ENCODE measurements at regions not wholly inside any gene's neighbourhood (a gene's known extent, or its start where the extent isn't known, plus 50 kb on each side); places are given as distances from the start of the nearest gene placed in this dataset.

DNA sequence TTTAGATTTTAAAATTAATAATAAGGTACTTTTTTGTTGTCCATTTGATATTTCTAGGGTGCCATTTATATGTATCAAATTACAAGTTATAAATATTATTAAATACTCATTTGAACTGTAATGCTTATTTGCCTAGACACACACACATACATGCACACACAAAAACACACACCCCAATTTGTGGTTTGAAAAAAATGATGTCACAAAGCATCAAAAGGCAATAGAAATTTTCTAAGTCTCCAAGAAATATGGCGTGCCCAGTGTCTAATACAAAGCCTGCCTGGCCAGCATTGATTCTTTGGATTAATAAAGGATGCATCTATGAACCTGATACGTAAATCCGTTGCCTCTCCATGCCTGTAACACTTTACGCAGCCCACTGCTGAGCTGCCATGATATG, 252.8 kb upstream of the BLID start:
- Histone ChIP-seq H3K4me1 (ENCODE audit: low read length) (no peaks in the 10 kb centered on the region), H3K9me2 (replicated peaks; ENCODE audit: insufficient read depth, low read length) (no peaks in the 10 kb centered on the region), H3K9ac (ENCODE audit: low read length) (no peak overlapping the region)

DNA sequence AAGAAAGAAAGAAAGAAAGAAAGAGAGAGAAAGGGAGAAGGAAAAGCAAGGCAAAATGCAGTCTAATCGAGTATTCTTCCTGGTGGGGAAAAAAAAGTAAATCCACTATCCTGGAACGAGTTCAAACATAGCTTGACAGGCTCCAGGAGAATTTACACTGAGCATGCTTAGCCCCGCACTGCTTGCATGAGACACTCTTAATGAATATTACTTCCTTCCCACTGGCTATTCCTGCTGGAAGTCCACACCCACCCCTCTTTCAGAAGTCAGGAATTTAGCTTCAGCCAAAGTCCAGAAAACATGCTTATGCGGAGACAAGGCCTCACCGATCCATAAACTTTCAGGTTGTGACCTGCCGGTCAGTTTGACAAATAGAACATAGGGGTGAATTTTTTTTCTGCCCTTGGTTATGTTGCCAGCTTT, 251.8 kb upstream of the BLID start:
- Histone ChIP-seq H3K9me3 (ENCODE audit: low read length) (no peaks in the 10 kb centered on the region), H3K36me3 (ENCODE audit: insufficient read depth, low read length) (no peaks in the 10 kb centered on the region), H3K4me2 (ENCODE audit: low read depth, low read length, poor library complexity, severe bottlenecking) (no peak overlapping the region), H3K27me3 (ENCODE audit: low read length) (no peaks in the 10 kb centered on the region), H3K9me2 (replicated peaks; ENCODE audit: insufficient read depth, low read length) (no peaks in the 10 kb centered on the region), H4K20me1 (ENCODE audit: insufficient read depth, low read depth, low read length) (no peaks in the 10 kb centered on the region), H3K9ac (ENCODE audit: low read length) (no peak overlapping the region), H3K4me3 (ENCODE audit: low read length) (no peak overlapping the region), H2AFZ (ENCODE audit: low read length) (no peak overlapping the region), H3K79me2 (ENCODE audit: low read length) (no peaks in the 10 kb centered on the region), H3K27ac (ENCODE audit: low read length) (no peak overlapping the region), H3K4me1 (ENCODE audit: low read length) (no peaks in the 10 kb centered on the region)
- DNase-seq, result no peak

More for the DNA sequence above, 252.8 kb upstream of the BLID start:
- Histone ChIP-seq H4K20me1 (ENCODE audit: insufficient read depth, low read depth, low read length) (no peaks in the 10 kb centered on the region), H3K79me2 (ENCODE audit: low read length) (no peaks in the 10 kb centered on the region), H3K27me3 (ENCODE audit: low read length) (no peaks in the 10 kb centered on the region), H3K27ac (ENCODE audit: low read length) (no peak overlapping the region), H2AFZ (ENCODE audit: low read length) (no peak overlapping the region), H3K4me2 (ENCODE audit: low read depth, low read length, poor library complexity, severe bottlenecking) (no peak overlapping the region), H3K36me3 (ENCODE audit: insufficient read depth, low read length) (no peaks in the 10 kb centered on the region), H3K4me3 (ENCODE audit: low read length) (no peak overlapping the region), H3K9me3 (ENCODE audit: low read length) (no peaks in the 10 kb centered on the region)
- no peak for DNase-seq

DNA sequence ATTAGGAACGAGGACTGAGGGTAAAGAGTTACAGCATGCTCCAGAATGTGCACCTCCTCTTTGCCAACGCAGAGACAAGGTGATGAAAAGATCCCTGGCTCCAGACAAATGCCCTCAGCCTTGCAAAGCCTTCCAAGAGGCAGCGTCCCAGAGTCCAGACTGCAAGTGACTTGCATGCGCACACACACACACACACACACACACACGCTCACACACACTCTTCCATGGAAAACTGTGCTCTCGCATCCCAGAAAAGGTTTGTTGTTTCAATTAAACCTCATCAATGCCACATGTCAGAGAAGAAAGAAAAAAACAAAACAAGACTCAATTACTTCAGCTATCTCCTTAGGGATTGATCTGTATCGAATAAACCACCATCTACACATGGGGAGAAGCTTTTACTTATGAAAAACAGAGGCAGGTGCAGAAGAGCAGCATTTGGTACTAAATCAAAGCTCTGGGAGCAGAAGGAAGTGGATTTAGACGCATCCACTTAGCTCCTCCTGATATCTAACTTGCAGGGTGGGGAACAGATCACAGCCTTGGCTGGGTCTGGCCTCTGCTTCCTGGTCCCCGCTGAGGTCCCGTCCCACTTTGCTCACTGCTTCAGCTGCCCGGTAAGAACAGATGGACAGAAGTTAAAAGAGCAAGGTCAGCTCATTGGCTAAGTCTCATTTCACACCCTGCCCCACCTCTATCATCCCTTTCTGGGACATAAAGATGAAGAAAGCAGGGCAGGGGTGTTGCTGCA, 249.8 kb upstream of the BLID start:
- no peaks in the 10 kb centered on the region for H3K9me3 ChIP-seq (ENCODE audit: low read length)
- H3K9me2 ChIP-seq (replicated peaks; ENCODE audit: insufficient read depth, low read length), result no peaks in the 10 kb centered on the region
- H3K4me1 ChIP-seq (ENCODE audit: low read length), result no peaks in the 10 kb centered on the region
- no peaks in the 10 kb centered on the region for H4K20me1 ChIP-seq (ENCODE audit: insufficient read depth, low read depth, low read length)
- no peak for DNase-seq
- no peaks in the 10 kb centered on the region for H3K79me2 ChIP-seq (ENCODE audit: low read length)
- no peaks in the 10 kb centered on the region for H3K27me3 ChIP-seq (ENCODE audit: low read length)
- H3K27ac ChIP-seq (ENCODE audit: low read length), result no peak overlapping the region
- no peak overlapping the region for H3K9ac ChIP-seq (ENCODE audit: low read length)
- H3K4me2 ChIP-seq (ENCODE audit: low read depth, low read length, poor library complexity, severe bottlenecking), result no peak overlapping the region
- no peak overlapping the region for H3K4me3 ChIP-seq (ENCODE audit: low read length)
- H3K36me3 ChIP-seq (ENCODE audit: insufficient read depth, low read length), result no peaks in the 10 kb centered on the region
- no peak overlapping the region for H2AFZ ChIP-seq (ENCODE audit: low read length)

DNA sequence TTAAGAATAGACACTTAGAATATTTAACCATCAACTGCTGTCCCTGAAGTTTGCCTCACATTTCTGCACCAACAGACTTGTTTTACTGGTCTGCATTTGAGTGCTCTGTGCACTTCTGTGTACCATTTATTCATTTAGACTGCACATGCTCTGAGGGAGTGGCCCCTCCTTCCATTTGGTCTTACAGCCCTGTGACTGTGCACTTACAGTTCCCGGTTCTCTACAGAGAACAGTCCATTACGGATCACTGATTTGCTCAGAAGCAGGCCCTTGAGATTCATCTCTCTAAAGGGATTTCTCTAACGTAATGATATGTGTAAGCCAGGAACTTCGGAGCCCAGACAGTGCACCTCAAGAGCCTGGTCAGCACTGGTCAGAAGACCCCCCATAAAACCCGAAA, 247.3 kb upstream of the BLID start:
- no peak overlapping the region for H3K27ac ChIP-seq (ENCODE audit: low read length)
- H3K79me2 ChIP-seq (ENCODE audit: low read length), result no peaks in the 10 kb centered on the region
- no peak overlapping the region for H3K4me2 ChIP-seq (ENCODE audit: low read depth, low read length, poor library complexity, severe bottlenecking)
- no peaks in the 10 kb centered on the region for H3K9me3 ChIP-seq (ENCODE audit: low read length)
- H3K9me2 ChIP-seq (replicated peaks; ENCODE audit: insufficient read depth, low read length), result no peaks in the 10 kb centered on the region
- no peaks in the 10 kb centered on the region for H3K36me3 ChIP-seq (ENCODE audit: insufficient read depth, low read length)
- no peaks in the 10 kb centered on the region for H3K4me1 ChIP-seq (ENCODE audit: low read length)
- H2AFZ ChIP-seq (ENCODE audit: low read length), result no peak overlapping the region
- H3K4me3 ChIP-seq (ENCODE audit: low read length), result no peak overlapping the region
- no peak for DNase-seq
- H3K9ac ChIP-seq (ENCODE audit: low read length), result no peak overlapping the region
- no peaks in the 10 kb centered on the region for H4K20me1 ChIP-seq (ENCODE audit: insufficient read depth, low read depth, low read length)
- H3K27me3 ChIP-seq (ENCODE audit: low read length), result no peaks in the 10 kb centered on the region

DNA sequence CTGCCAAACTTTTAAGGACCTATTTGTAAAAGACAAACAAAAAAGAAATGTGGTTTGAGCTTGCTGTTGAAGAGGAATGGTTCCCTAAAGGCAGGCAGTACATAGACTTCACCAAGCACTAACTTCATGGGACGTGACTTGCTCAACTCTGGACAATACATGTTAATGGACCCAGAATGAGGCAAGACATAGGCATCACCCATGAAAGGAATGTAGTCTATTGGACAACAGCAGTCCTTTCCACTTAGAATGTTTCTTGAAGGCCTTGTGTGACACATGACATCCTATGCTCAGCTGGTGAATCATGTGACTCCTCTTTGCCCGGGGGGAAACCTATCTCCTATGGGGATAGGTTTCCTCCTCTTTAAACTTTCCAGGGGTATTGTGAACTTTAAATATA, 246.4 kb upstream of the BLID start:
- no peak overlapping the region for H3K4me2 ChIP-seq (ENCODE audit: low read depth, low read length, poor library complexity, severe bottlenecking)

DNA sequence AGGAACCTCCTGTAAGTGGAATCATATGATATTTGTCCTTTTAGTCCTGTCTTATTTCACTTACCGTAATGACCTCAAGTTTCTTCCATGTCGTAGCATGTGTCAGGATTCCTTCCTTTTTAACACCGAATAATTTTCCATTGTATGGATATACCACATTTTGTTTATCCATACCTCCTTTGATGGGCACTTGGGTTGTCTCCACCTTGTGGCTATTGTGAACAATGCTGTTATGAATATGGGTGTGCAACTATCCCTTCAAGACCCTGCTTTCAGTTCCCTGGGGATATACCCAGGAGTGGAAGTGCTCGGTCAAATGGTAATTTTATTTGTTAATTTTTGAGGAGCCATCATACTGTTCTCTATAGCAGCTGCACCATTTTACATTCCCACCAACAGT, 244.9 kb upstream of the BLID start:
- Histone ChIP-seq H3K4me1 (ENCODE audit: low read length) (no peaks in the 10 kb centered on the region), H3K79me2 (ENCODE audit: low read length) (no peaks in the 10 kb centered on the region), H3K9me3 (ENCODE audit: low read length) (no peaks in the 10 kb centered on the region), H3K9me2 (replicated peaks; ENCODE audit: insufficient read depth, low read length) (no peaks in the 10 kb centered on the region), H4K20me1 (ENCODE audit: insufficient read depth, low read depth, low read length) (no peaks in the 10 kb centered on the region), H3K27me3 (ENCODE audit: low read length) (no peaks in the 10 kb centered on the region), H3K4me3 (ENCODE audit: low read length) (no peak overlapping the region), H3K4me2 (ENCODE audit: low read depth, low read length, poor library complexity, severe bottlenecking) (no peak overlapping the region), H2AFZ (ENCODE audit: low read length) (no peak overlapping the region), H3K9ac (ENCODE audit: low read length) (no peak overlapping the region), H3K36me3 (ENCODE audit: insufficient read depth, low read length) (no peaks in the 10 kb centered on the region), H3K27ac (ENCODE audit: low read length) (no peak overlapping the region)
- DNase-seq, result no peak

More for the DNA sequence above, 246.4 kb upstream of the BLID start:
- no peaks in the 10 kb centered on the region for H4K20me1 ChIP-seq (ENCODE audit: insufficient read depth, low read depth, low read length)
- H3K9me3 ChIP-seq (ENCODE audit: low read length), result no peaks in the 10 kb centered on the region
- no peaks in the 10 kb centered on the region for H3K27me3 ChIP-seq (ENCODE audit: low read length)
- H2AFZ ChIP-seq (ENCODE audit: low read length), result no peak overlapping the region
- no peaks in the 10 kb centered on the region for H3K4me1 ChIP-seq (ENCODE audit: low read length)
- no peak overlapping the region for H3K4me3 ChIP-seq (ENCODE audit: low read length)
- H3K36me3 ChIP-seq (ENCODE audit: insufficient read depth, low read length), result no peaks in the 10 kb centered on the region
- no peak overlapping the region for H3K27ac ChIP-seq (ENCODE audit: low read length)
- H3K79me2 ChIP-seq (ENCODE audit: low read length), result no peaks in the 10 kb centered on the region
- DNase-seq, result no peak
- no peaks in the 10 kb centered on the region for H3K9me2 ChIP-seq (replicated peaks; ENCODE audit: insufficient read depth, low read length)
- no peak overlapping the region for H3K9ac ChIP-seq (ENCODE audit: low read length)

DNA sequence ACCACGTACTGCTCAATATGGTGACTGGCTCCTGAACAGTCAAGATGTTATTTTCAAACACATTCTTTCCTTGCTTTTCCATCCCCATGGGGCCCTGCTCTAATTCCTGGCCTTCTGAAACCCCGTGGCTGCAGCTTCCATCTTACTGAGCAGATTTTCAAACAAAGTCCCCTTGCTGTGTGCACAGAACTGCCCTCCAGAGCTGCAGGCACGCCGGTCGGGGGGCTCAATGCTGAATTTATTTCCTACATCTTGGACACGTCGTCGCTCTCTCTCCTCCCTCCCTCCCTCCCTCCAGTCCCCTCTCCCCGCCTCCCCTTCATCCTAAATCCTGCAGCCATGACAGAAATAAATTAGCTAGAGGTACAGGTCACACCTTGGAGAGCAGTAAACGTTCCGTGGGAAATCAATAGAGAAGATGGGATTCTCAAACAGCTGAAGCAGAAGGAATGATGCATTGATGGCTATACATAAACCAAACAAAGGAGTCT, 243.1 kb upstream of the BLID start:
- H2AFZ ChIP-seq (ENCODE audit: low read length), result no peak overlapping the region
- H4K20me1 ChIP-seq (ENCODE audit: insufficient read depth, low read depth, low read length), result no peaks in the 10 kb centered on the region
- no peak overlapping the region for H3K9ac ChIP-seq (ENCODE audit: low read length)
- no peaks in the 10 kb centered on the region for H3K4me1 ChIP-seq (ENCODE audit: low read length)
- no peaks in the 10 kb centered on the region for H3K9me3 ChIP-seq (ENCODE audit: low read length)
- H3K36me3 ChIP-seq (ENCODE audit: insufficient read depth, low read length), result no peaks in the 10 kb centered on the region
- no peak overlapping the region for H3K4me3 ChIP-seq (ENCODE audit: low read length)
- H3K79me2 ChIP-seq (ENCODE audit: low read length), result no peaks in the 10 kb centered on the region
- DNase-seq, result no peak
- no peaks in the 10 kb centered on the region for H3K9me2 ChIP-seq (replicated peaks; ENCODE audit: insufficient read depth, low read length)
- H3K4me2 ChIP-seq (ENCODE audit: low read depth, low read length, poor library complexity, severe bottlenecking), result no peak overlapping the region
- H3K27ac ChIP-seq (ENCODE audit: low read length), result no peak overlapping the region
- H3K27me3 ChIP-seq (ENCODE audit: low read length), result no peaks in the 10 kb centered on the region

DNA sequence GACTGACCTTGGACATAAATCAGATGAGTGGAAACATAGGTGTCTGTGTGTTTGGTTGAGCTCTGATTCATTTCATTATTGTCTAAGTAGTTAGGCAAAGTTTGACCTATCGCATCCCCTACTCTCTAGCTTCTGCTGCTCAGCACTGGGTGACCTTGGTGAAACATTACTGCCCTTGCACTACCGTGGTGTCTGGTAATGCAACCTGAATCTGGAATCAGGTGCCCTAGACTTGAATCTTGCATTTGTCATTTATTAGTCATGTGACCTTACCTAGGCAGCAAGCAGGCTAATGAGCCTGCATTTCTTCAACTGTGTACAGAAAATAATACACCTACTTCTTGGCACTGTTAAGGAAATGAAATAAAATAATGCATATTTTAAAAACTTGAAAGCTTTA, 242.3 kb upstream of the BLID start:
- Histone ChIP-seq H3K9ac (ENCODE audit: low read length) (no peak overlapping the region), H3K27ac (ENCODE audit: low read length) (no peak overlapping the region), H3K4me1 (ENCODE audit: low read length) (no peaks in the 10 kb centered on the region)

More for the DNA sequence above, 242.3 kb upstream of the BLID start:
- no peak overlapping the region for H3K4me3 ChIP-seq (ENCODE audit: low read length)
- H3K36me3 ChIP-seq (ENCODE audit: insufficient read depth, low read length), result no peaks in the 10 kb centered on the region
- H3K9me2 ChIP-seq (replicated peaks; ENCODE audit: insufficient read depth, low read length), result no peaks in the 10 kb centered on the region
- no peak overlapping the region for H3K4me2 ChIP-seq (ENCODE audit: low read depth, low read length, poor library complexity, severe bottlenecking)
- no peak overlapping the region for H2AFZ ChIP-seq (ENCODE audit: low read length)
- no peaks in the 10 kb centered on the region for H3K27me3 ChIP-seq (ENCODE audit: low read length)
- no peak for DNase-seq
- H4K20me1 ChIP-seq (ENCODE audit: insufficient read depth, low read depth, low read length), result no peaks in the 10 kb centered on the region
- H3K9me3 ChIP-seq (ENCODE audit: low read length), result no peaks in the 10 kb centered on the region
- H3K79me2 ChIP-seq (ENCODE audit: low read length), result no peaks in the 10 kb centered on the region

Data from Karpas-422 (cell line).